NCI-H510A treated with DMSO at 0.1 percent for 48 hours (cell line): ENCODE measurements at regions not wholly inside any gene's neighbourhood (a gene's known extent, or its start where the extent isn't known, plus 50 kb on each side); places are given as distances from the start of the nearest gene placed in this dataset.
"Not testable (repeated sequence)": the region's sequence is repeated elsewhere in the genome, so short reads cannot be mapped to it uniquely, and the experiment has no call there.

Source experiments
- DNase-seq: peaks from one replicate; lab custom pipeline; 2025; lab: John Stamatoyannopoulos, UW

GRCh38 chr1:199522936-199523335 lies 504.6 kb upstream of the NR5A2 start:
- DNase-seq = no peak

- DNase-seq = no peak
These were observed 498.2 kb upstream of the NR5A2 start for GRCh38 chr1:199529324-199529723.

DNA sequence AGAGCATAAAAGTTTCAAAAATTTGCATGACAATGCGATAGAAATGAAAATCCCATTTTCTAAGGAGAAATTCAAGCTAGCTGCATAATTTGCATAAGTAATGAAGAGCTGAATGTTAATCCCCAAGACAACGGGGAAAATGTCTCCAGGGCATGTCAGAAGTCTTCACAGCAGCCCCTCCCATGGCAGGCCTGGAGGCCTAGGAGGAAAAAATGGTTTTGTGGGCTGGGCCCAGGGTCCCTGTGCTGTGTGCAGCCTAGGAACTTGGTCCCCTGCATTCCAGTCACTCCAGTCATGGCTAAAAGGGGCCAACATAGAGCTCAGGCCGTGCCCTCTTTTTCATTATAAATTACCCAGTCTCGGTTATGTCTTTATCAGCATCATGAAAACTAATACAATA lies 494.1 kb upstream of the NR5A2 start:
- DNase-seq = not testable (repeated sequence)

- no peak for DNase-seq
These were observed 481.7 kb upstream of the NR5A2 start for GRCh38 chr1:199545780-199546179.

DNA sequence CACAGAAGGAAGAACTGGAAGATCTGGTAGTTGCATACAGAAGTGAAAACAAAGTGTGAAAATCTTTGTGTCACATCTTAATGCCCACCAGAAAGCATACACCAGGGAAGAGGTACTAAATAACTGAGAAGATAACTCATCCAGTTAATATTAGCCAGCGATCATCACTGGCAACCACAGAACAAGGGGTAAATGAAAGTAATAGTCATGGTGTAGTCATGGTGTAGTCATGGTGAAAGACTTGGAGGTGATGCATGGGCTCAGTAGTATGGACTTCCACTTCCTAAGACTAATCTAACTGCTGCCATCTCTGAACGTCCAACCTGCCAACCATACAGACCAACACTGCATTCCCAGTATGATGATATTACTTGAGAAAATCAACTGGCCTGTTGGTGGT lies 481.2 kb upstream of the NR5A2 start:
- DNase-seq = no peak

DNA sequence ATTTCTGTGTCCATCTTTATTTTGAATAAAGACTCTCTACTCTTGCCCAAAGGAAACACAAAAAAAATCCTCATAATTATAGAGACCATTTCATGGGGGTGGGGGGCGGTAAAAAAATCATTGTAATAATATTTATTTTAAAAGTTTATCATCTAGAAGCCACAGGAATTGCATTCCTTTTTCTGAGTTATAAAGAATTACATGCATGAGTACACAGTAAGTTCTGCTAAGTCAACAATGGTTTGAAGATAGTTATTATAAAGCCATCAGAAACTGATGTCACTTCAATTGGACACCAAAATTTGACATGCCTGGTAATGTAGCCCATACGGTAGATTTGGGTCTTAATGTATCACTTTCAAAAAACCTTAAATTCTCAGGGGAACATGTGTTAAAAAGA lies 478.1 kb upstream of the NR5A2 start:
- no peak for DNase-seq

- peak; percentile 19 for DNase-seq
These were observed 477.1 kb upstream of the NR5A2 start for GRCh38 chr1:199550199-199551065.

- DNase-seq = peak; percentile 71
These were observed 475.4 kb upstream of the NR5A2 start for GRCh38 chr1:199551967-199552565.

GRCh38 chr1:199553104-199553503 lies 474.4 kb upstream of the NR5A2 start:
- DNase-seq = no peak

GRCh38 chr1:199561334-199561733 lies 466.2 kb upstream of the NR5A2 start:
- DNase-seq = no peak

- DNase-seq = no peak
These were observed 454.5 kb upstream of the NR5A2 start for GRCh38 chr1:199573047-199573446.

DNA sequence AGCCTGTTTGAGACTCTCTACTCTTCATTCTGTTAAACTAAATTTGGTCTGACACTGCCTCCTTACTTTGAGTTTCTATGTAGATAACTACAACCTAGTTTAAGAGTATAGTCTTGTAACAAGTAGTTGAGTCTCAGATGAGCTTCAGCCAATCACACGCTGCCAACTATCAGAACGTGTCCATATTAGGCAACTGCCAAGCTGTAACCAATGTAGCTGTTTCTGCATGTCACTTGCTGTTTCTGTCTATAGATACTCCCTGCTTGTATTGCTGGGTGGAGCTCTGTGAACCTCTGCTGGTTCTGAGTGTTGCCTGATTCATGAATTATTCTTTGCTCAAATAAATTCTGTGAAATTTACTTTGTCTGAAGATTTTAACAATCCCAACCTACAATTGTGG lies 452.6 kb upstream of the NR5A2 start:
- DNase-seq = no peak

DNA sequence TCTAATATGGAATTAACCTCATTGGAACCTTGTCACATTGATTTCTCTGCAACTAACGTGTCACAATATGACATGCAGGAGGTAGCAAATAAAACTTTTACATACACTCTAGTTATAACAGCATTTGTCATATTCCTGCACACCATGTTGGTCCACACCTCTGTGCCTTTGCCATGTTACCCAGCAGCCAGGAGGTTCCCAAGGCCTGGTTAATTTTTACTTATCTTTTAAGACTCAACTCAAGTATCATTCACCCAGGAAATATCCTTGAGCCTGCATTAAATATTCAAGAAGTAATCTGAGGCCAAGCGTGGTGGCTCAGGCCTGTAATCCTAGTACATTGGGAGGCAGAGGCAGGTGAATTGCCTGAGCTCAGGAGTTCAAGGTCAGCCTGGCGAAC lies 447.2 kb upstream of the NR5A2 start:
- DNase-seq = no peak

GRCh38 chr1:199585392-199585791 lies 442.1 kb upstream of the NR5A2 start:
- DNase-seq = no peak

- DNase-seq = no peak
These were observed 436.8 kb upstream of the NR5A2 start for GRCh38 chr1:199590708-199591107.

- no peak for DNase-seq
These were observed 436.0 kb upstream of the NR5A2 start for GRCh38 chr1:199591468-199591867.

DNA sequence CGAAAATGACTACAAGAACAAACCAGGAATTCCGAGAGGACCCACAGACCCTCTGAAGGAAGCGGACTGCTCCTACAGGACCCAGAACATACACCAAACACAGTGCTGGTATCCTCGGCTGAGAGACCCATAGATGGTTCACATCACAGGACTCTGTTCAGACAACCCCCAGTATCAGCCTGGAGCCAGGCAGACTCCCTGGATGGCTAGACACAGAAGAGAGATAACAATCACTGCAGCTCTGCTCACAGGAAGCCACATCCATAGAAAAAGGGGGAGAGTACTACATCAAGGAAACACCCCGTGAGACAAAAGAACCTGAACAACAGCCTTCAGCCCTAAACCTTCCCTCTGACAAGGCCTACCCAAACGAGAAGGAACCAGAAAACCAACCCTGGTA lies 434.0 kb upstream of the NR5A2 start:
- DNase-seq = no peak

GRCh38 chr1:199596448-199596847 lies 431.1 kb upstream of the NR5A2 start:
- not testable (repeated sequence) for DNase-seq

DNA sequence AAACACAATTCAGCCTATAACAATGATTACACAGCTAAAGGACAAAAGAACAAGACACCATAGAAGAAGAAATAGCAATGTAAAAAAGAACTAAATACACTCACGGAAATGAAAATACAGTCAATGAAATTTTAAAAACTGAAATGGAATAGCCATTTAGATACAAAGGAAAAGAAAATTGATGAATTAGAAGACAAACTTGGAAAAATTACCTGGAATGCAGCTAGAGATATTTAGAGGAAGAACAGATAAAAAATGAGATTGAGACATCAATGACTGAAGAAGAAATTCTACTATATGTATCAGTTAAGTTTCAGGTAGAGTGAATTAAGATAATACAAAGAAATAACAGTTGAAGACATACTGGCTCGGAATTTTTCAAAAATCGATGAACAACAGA lies 430.4 kb upstream of the NR5A2 start:
- DNase-seq = no peak

GRCh38 chr1:199608414-199608813 lies 419.1 kb upstream of the NR5A2 start:
- DNase-seq = no peak

- DNase-seq = no peak
These were observed 414.3 kb upstream of the NR5A2 start for GRCh38 chr1:199612976-199613774.

DNA sequence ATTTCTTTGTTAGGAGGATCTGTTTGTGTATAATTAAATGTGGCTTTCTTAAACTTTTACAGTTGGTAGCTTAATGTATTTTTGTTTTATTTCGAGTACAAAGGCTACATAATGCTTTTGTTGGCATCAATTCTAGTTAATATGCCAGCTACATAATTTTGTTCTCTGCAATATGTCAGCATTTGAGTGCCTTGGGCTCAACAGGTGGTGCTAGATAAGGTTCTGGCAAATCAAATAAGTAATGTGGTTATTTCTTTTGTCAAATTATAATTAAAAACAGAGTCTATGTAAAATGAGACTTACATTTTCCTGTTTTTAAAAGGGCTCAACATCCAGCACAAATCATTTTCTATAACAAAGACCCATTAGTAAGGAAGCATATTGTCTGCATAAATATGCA lies 410.6 kb upstream of the NR5A2 start:
- no peak for DNase-seq

- no peak for DNase-seq
These were observed 408.3 kb upstream of the NR5A2 start for GRCh38 chr1:199619223-199619622.
